ENCODE measurements at regions not wholly inside any gene's neighbourhood (a gene's known extent, or its start where the extent isn't known, plus 50 kb on each side); places are given as distances from the start of the nearest gene placed in this dataset.

GRCh38 chr5:68460147-68460798, 244.7 kb downstream of the PIK3R1 start:
- TF ChIP-seq, protein P1, sequence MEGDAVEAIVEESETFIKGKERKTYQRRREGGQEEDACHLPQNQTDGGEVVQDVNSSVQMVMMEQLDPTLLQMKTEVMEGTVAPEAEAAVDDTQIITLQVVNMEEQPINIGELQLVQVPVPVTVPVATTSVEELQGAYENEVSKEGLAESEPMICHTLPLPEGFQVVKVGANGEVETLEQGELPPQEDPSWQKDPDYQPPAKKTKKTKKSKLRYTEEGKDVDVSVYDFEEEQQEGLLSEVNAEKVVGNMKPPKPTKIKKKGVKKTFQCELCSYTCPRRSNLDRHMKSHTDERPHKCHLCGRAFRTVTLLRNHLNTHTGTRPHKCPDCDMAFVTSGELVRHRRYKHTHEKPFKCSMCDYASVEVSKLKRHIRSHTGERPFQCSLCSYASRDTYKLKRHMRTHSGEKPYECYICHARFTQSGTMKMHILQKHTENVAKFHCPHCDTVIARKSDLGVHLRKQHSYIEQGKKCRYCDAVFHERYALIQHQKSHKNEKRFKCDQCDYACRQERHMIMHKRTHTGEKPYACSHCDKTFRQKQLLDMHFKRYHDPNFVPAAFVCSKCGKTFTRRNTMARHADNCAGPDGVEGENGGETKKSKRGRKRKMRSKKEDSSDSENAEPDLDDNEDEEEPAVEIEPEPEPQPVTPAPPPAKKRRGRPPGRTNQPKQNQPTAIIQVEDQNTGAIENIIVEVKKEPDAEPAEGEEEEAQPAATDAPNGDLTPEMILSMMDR (IDR thresholded peaks at IDR 0.05), result peak in 2 of 3 donors; percentile 23 to 55
- TF ChIP-seq EP300 (IDR thresholded peaks at IDR 0.05), result no peak
- no peak for TF ChIP-seq POLR2A (IDR thresholded peaks at IDR 0.05)

Data from ovary (tissue), 3 donors.